NCI-H128 (cell line): ENCODE measurements at regions not wholly inside any gene's neighbourhood (a gene's known extent, or its start where the extent isn't known, plus 50 kb on each side); places are given as distances from the start of the nearest gene placed in this dataset.

Experiments used
- DNase-seq: peaks from one replicate; lab custom pipeline; 2025; ENCODE audit not compliant: unreplicated experiment; lab: John Stamatoyannopoulos, UW

DNA sequence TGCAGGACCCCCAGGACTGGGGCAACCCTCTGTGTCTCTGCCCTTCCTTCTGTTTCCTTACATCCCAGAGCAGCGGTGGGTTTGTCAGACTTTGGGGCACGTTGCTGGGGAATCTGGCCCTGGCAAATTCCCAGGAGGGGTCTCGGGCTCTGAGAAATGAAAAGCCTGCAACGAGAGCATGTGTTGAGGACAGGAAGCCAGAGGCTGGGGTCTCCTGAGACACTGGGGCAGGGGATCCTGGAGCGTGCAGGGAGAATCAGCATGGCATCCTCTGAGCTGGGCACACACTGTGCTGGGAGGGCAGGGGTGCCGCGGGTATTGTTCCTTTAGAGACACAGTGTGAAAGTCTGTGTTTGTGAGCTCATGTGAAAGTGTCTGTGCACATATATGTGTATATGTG, 279.9 kb upstream of the PPP2R2D start:
- no peak for DNase-seq

GRCh38 chr10:131621784-131622624, 278.8 kb upstream of the PPP2R2D start:
- DNase-seq = no peak

GRCh38 chr10:131625041-131625440, 275.8 kb upstream of the PPP2R2D start:
- no peak for DNase-seq

DNA sequence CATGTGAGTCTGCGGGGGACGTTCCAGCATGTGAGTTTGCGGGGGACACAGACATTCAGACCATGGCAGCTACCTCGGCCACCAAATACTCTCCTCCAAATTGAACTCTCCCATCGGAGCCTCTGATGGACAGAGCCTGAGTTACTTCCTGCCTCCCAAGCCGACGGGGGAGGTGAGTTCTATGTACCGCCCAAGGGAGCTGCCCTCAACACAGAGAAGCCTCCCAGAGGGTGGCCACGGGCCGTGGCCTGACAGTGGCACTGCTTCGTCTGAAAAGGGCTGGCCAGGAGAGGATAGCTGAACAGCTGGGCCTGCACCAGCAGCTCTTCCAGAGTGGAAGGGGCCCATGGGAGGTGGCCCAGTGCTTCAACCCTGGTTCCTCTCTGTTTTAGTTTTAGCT, 274.5 kb upstream of the PPP2R2D start:
- no peak for DNase-seq

GRCh38 chr10:131629026-131629770, 271.6 kb upstream of the PPP2R2D start:
- no peak for DNase-seq

DNA sequence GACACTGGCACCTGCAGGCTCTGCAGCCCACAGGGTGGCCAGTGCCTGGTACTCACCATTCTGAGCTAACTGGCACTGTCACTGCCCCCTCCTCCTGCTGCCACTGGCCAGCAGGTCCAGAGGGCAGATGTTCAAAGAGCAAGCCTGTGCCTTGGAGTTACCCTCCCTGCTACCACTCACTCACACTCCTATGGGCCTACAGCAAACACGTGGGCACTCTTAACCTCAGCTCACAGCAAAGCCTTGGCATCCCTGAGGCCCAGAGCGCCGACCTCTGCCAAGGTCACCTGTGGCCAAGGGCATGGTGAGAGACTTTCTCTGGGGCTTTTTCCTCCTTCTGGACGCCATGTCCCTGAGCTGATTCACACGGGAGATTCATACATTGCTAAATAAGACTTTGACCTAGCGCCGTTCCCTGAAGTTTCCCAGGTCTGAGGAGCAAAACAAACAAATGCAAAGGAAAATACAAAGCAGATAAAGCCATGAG, 270.0 kb upstream of the PPP2R2D start:
- DNase-seq = no peak

DNA sequence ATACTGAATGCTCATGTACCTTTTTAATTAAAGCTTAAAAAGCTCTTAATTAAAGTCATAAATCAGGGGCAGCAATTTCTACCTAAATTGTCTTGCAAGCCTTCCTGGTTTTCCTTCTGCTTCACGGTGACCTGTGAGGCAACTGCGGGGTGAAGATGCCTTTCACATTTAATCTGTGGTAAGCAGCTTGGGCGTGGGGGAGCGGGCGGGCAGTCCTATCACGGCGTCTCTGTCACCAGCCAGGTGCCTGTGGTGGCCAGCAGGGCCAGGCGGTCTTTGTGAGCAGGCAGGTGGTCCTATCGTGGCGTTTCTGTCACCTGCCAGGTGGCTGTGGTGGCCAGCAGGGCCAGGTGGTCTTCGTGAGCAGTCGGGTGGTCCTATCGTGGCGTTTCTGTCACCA, 269.2 kb upstream of the PPP2R2D start:
- no peak for DNase-seq

GRCh38 chr10:131635564-131636015, 265.2 kb upstream of the PPP2R2D start:
- no peak for DNase-seq

- no peak for DNase-seq
Measured at GRCh38 chr10:131636116-131636515, 264.7 kb upstream of the PPP2R2D start.

GRCh38 chr10:131636841-131637724, 263.7 kb upstream of the PPP2R2D start:
- no peak for DNase-seq

- no peak for DNase-seq
Measured at GRCh38 chr10:131638049-131638879, 262.5 kb upstream of the PPP2R2D start.

DNA sequence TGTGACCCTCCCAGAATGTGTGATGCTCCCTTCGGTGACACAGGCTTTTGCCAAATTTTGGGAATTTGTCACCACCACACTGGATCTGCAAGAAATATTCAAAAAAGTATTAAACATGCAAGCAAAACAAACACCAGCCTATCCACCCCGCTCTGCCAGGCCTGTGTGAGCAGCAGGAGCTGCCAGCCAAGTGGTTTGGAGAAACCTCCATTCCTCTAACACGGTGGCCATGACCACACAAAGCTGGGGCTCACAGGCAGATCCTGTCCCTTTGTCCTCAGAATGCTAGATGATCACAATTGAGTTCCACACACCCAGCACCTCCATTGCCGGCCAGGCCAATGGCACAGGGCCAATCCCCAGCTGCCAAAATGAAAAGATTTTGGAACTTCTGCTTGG, 261.9 kb upstream of the PPP2R2D start:
- DNase-seq = no peak

GRCh38 chr10:131640045-131640644, 260.7 kb upstream of the PPP2R2D start:
- DNase-seq = no peak

- no peak for DNase-seq
Measured at GRCh38 chr10:131641231-131641630, 259.6 kb upstream of the PPP2R2D start.

DNA sequence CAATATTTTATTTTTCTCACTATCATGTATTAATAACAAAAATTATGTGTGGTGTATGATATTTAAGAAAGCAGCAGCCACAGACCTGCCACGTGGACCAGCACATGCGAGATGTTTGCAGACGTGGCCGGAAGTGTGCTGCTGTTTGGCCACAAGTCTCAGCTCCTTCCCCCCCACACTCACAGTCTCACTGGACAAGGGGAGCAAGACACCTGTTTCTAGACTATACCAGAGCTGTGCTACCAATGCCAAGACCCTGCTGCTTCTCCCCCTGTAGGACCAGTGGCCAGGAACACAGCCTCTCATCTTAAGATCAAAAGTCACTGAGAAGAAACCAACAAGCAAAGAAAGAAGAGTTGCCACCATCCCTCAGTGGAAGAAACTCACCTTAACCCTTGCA, 258.9 kb upstream of the PPP2R2D start:
- DNase-seq = no peak

DNA sequence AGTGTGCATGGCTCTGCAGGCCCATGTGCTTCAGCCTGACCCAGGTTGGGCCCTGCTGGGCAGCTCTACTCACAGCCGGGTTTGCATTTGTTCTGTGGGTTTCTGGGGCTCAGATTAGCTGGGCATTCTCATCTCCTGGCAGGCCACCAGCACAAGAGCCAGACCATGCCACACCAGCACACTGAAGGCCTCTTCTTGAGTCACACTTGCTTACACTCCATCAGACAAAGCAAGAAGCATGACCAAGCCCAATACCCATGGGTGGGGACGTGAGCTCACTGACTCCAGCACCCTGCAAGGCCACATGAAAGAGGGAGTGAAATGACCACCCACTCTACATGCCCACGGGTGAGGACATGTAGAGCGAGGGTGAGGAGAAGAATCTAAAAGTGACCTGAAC, 257.8 kb upstream of the PPP2R2D start:
- DNase-seq = no peak

GRCh38 chr10:131644289-131644688, 256.5 kb upstream of the PPP2R2D start:
- DNase-seq = no peak

- no peak for DNase-seq
Measured at GRCh38 chr10:131644864-131645658, 255.7 kb upstream of the PPP2R2D start.

DNA sequence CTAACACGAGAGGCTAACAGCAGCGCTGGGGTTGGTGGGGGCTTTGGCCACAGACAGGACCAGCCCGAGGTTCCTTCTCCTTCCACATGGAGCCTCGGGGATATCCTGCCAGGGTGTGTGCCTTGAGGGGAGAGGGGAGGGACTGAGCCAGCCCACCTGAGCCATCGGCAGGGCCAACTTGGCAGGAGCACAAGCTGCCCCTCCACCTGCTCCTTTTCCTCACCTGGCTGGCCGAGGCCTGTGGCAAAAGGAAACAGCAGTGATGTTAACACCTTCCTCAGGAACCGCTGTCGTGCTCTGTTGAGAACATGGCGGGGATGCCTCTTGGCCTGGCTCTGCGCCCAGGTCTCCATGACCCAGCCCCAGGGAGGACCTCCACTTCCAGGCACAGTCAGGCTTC, 255.1 kb upstream of the PPP2R2D start:
- no peak for DNase-seq
